SKM-1 (cell line): ENCODE measurements at regions not wholly inside any gene's neighbourhood (a gene's known extent, or its start where the extent isn't known, plus 50 kb on each side); places are given as distances from the start of the nearest gene placed in this dataset.

Experiments used
- DNase-seq: peaks from one replicate; lab custom pipeline; 2025; ENCODE audit not compliant: unreplicated experiment; lab: John Stamatoyannopoulos, UW

DNA sequence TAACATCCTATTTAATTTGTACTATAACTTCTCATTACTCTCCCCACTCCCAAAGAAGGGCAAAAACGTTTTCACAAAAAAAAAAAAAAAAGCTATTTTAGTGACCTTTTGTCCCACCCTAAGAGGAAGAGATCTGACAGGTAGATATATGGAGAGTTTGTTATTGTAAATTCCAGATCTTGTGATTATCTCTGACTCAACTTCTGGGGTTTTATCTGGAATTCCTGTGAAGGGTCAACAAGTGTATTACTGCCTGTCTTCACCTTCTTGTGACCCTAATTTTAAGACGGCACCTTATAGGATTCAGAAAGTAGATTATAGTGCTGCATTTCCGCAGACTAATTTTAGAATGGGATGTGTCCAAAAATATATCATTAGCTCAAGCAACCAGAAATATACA, 205.9 kb upstream of the CDIN1 start:
- no peak for DNase-seq

DNA sequence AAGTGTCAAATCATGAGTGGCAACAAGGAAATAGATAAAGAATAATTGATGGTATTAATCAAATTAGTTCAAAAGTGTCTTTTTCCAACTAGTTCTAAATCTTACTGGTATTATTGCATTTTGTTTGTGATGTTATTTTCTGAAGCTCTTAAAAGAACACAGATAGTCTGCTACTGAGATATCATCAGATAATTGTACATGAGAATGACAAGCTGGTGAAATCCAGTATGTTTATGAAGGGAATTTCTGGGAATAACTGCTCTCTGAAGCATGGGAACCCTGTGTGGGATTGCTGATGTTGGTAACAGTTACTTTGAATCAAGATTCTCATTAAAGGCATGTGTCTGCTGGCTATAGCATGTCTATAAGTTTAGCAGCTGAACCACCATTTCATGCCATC, 190.3 kb upstream of the CDIN1 start:
- DNase-seq = no peak

DNA sequence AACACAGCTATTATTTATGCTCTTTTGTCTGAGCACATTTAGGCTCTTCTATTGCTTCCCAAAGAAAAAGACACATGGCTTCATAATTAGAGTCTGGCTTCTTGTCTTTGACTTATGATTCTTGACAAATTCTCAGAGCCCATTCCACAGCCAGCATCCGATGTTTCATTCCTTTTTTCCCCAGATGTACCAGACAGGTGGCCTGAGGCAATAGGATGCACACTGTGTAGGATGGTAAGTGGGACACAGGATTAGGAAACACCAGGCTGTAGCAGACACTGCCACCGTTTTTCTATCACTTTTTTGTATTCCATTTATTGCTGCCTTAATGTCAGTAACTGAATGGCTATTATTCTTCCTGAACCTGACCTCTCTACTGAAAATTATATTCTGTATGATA, 188.9 kb upstream of the CDIN1 start:
- DNase-seq = no peak

DNA sequence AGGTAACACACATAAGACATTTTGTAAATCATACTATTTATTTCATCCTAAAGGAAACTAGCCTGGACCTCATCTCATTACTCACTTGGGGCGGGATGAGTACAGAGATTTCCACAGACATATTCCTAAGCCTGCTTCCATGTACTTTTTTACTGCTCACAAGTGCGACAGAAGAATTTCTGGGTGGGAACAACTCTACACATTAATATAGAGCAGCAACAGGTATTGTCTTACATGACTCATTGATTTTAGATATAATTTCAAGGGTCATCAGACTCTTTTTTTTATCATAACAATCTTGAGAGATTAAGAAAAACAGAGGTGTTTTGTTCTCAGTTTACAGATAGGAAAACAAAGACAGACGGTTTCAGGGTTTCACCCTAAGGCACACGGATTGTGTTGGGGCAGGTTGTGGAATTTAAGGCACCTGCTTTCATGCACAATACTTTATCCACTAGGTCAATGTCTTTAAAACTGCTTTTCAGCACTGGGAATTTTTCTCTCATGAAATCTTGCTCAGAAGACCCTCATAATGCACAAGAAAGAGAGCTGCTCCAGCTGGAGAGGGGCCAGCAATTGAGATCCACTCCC, 186.7 kb upstream of the CDIN1 start:
- DNase-seq = no peak

DNA sequence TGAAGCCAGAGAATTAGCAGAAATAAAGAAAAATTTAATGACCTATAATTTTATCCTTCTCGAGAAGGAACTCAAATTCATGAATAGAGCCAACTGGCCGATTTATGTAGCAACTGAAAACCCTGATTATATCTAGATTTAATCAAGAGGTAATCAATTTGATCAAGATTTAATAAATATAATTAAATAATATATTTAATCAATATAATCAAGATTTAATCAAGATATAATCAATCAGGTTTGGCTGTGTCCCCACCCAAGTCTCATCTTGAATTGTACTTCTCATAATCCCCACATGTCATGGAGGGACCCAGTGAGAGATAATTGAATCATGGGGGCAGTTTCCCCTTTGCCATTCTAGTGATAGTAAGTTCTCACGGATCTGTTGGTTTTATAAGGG, 181.2 kb upstream of the CDIN1 start:
- DNase-seq = no peak

DNA sequence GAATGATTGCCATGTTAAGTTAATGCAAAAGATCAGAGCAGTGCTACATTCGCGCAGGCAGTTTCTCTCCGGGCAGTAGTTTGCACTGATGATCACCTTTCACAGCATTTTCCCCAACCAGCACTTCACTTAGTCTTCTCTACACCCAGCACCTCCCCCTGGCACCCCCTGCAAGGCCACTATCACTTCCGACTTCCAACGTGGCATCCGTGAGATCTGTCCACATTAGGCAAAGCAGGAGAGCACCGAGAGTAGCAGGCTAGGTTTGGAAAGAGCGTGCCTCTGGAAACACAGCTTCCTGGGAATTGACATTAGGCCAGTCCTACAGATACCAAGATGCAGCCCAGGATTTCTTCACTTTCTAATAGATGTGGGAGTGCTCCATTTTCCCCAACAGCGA, 180.2 kb upstream of the CDIN1 start:
- DNase-seq = no peak

DNA sequence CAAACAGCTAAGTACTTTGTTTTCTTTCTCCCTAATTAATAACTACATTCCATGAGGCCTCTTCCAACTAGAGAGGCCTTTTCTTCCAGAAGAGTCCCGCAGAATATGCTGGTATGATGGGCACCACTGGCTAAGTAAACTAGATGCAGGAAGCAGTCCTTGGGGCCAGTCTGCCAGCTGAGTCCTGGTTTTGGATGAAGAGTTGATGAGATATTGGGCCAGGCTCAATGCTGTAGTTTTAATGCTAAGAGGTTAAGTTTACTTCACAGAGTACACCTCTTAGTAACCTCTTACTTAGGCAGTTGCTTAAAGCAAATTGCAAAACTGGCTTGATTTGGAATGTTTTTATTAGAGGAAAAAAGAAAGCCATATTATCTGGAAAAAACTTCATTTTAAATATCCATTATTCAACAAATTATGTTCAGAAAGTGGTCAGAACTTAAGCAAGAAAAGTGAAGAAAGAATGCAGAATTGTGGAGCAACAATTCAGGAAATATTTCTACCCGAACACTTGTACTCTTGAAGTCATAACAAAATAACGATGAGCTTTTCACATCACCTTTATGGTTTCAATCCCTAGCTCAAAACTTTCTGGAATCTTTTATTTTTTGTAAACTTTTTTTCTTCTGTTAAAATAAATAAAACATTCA, 178.4 kb upstream of the CDIN1 start:
- DNase-seq = no peak

DNA sequence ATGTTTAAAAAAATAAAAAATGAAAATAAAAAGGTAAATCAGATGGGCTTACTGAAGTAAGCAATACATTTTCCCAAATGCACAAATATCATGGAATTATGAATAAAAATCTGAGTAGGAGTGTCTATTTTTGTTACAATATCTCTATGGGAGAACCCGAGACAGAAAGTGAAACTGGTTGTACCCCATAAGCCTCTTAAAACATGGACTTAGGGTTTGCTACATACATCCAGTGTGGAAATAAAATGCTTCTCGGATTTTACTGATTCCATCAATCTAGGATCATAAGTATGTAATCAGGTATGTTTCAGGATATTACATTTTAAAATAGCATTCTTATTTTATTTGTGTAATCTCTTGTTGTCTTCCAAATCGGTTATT, 177.8 kb upstream of the CDIN1 start:
- DNase-seq = no peak

DNA sequence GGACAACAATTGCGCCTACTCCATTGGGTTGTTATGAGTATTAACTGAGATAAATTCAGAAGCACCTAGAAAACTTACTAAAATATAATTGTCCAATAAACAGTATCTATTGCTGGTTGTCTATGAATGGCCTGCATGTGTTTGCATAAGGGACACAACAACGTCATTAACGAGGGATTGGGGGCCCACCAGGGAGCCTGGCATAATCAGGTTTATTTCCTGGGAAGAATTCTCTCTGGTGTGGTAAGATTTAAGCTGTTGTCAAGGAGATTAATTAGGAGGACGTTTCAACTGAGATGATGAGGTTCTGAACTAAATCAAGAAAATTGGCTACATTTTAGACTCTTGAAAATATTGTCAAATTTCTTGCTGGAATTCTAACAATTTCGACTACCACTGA, 176.1 kb upstream of the CDIN1 start:
- no peak for DNase-seq

DNA sequence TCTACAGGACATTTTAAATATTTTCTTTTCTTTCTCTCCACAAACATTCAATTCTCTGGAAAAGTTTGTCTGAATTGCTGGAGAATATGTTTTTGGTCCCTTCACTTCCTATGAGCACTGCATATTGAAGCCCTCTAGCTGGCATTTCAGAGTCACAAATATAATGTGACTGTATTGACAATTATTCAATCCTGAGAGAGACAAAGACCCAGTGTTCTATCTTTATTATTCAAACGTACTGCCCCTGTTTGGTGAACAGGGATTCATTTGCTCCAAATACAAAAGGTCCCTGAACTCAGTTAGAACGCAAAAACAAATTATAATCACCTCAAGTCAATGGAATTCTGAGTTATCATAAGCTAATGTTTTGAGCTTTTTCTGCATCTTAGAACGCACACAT, 173.1 kb upstream of the CDIN1 start:
- DNase-seq = no peak

DNA sequence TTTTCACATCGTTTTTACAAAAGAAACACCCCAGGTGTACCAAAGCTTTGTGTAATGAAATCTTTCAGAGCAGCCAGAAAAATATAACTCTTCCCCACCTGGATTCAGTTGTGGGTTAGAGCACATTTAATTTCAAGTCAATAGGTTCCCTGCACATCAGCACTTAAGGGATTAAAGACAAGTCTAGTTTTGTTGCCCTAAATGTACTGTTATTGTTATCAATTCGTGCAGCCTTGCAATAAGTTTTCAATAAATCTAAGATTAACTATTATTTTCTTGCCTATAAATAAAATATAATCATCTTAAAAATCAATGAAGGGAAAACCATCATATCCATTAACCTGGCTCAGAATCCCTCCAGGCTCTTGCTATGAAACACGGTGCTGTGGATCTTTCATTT, 172.5 kb upstream of the CDIN1 start:
- DNase-seq = no peak

DNA sequence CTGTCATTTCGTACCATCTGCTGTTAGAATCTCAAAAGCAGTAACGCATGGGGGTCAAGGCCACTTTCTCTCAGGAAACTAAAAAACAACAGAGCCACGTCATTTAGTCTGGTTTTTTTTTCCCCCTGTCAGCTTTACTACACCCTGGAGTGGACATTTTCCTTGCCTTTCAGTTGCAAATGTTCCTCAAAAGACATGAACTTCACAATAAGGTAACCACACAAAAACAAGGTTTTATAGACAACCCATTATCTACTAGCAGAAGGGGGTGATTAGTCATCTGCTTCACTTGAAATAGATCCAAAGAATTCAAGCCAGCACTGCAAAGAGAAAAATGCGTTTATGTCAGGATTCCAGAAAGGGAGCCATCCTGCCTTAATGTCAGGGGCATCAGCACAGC, 171.8 kb upstream of the CDIN1 start:
- DNase-seq = no peak

DNA sequence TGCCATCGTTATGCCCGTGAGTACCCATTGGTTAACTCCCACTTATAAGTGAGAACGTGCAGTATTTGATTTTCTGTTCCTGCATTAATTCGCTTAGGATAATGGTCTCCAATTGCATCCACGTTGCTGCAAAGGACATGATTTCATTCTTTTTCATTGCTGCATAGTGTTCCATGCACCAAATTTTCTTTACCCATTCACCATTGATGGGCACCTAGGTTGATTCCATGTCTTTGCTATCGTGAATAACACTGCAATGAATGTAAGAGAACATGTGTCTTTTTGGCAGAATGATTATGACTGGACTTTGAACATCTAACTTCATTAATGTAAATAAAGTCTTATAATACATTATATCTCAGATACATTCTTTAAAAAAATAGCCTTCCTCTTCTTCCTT, 169.6 kb upstream of the CDIN1 start:
- DNase-seq = no peak

DNA sequence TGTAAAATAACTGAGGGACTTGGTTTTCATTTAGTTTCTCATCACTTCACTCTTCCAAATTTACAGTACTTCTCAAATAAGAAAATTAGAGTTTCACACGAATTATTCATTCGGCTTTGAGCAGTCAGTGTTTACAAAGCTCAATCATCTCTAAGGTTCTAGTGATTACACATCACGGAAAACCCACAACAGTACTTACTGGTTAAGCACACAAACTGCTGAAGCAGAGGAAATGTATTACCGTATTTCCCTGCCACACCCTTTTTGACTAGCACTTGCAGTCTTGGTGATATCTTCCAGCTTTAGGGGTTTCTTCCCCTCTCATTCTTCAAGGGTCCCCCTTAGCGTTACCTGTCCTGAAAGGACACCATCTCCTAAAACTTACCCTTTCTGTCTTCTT, 164.8 kb upstream of the CDIN1 start:
- no peak for DNase-seq

DNA sequence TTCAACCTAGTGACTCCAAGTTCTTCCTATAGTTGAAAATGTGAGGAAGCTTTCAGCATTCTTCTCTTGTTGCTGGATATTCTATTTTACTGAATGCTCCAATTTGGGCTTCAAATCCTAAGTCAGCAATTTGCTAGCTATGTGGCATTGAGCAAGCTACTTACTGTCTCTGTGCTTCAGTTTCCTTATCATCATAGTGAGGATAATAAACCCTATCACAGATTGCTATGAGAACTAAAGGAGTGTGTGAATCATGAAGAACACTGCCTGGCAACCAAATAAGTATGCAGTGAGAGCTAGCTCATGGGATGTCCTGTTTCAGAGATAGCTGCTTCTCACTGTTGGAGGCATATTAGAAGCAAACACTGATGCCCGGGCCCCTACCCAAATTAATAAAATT, 163.8 kb upstream of the CDIN1 start:
- no peak for DNase-seq

DNA sequence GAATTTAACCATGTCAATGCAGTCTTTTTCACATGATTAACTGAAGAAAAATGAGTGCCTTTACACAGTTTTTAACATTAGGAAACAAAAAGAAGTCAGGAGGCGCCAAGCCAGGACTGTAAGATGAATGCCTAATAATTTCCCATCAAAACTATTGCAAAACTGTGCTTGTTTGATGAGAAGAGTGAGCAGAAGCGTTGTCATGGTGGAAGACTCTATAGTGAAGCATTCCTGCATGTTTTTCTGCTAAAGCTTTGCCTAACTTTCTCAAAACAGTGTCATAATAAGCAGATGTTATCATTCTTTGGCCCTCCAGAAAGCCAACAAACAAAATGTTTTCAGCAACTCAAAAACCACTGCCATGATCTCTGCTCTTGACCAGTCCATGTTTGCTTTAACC, 156.8 kb upstream of the CDIN1 start:
- no peak for DNase-seq

DNA sequence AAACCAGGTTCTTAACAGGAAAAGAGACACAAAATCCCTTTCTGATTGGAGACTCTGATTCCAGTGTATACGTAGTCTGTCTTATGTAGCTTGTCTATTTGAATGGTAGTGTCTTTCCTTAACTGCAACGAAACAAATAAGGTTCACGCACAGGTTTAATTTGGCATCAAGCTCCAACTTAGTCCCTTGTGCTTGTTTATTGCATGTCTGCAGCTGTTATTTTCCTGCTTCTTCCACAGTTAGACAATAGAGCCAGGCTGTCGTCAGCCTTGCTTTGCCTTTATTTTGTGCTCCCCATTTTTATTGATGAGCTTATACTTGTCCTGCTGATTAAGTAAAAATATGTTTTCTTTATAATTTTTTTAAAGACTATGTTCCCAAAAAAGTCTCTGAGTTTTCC, 152.7 kb upstream of the CDIN1 start:
- no peak for DNase-seq

DNA sequence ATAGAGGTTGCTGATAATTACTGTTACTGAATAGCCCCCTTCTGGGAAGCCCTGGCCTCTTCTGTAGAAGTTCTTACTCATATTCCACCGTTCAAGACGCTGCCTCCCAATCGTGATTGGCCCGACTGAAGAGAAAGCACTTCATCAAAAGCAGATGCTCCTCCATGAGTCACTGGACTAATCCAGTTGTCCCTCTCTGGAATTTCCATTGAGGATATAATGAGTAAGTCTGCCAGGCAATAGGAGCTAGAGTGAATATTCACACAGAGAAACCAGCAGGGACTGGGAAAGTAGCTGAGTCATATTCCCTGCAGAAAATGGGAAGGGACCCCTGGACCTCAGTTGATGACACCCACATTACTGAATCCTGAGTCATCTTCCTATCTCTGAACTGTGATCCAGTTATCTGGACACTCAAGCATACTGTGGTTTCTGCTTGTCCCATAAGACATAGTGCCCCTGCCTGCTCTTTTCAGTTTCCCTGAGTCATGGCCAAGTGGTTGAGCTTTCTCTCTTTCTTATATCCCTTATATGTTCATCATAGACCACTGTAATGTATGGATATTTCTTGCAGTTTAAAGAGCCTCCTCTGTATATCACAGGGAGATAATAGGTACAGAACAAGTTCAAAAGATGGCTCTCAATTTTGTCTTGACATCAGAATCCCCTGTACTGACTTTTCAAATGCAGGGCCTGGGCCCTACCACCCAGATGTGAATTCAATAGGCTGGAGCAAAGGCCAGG, 151.2 kb upstream of the CDIN1 start:
- DNase-seq = no peak

DNA sequence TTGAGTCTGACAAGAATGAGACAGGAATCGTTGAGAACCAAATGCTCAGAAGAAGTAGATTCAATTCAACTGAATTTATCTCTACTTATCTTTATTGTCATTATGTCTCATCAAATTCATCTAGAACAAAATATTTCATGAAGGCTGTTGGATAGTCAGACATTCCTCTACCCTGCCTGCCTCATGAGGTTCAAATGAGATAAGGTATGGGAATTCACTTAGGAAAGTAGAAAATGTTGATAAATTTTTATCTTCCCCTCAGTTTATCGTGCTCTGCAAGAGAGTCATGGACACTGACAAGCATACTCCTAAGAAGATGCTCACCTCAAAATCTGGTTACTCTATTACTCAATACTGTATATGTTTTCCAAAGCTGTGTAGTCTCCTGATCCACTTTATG, 149.7 kb upstream of the CDIN1 start:
- no peak for DNase-seq

DNA sequence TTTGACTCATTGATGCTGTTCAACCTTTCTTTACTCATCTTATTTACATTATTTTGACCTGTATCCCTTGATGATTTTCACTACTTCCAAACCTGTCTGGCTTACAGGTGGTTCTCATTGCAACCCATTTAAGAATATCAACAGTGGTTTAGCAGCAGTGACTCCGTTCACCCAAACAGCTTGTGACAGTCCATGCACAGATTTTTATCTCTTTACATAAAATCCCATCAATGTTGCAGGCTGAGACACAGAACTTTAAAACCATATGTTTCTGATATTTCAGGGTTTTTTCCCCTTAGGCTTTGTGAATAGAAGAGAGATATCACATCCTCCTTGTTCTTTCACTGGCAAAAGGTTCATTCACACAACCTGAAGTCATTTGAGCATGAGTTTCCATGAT, 149.1 kb upstream of the CDIN1 start:
- no peak for DNase-seq

DNA sequence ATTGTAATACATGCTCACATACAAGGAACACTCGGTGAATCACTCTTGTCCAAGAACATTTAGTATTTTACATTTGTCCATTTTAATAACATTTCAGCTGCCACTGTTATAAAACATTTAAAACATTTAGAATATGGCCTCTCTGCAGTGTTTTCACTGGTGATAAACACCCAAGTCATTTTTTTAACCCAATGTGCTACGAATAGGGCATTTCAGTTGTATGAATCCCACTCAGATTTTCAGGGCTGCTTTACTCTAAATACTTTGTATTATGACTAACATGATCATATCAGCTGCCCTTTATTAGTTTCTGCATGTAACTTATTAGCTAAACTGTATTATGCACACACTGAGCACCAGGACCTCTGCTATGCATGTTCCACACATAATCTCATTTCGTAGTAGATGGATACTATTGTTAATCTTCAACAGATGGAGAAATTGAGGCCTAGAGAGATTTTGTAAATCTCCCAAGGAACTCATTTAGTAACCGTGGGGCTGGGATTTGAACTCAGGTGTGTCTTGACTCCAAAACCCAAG, 148.6 kb upstream of the CDIN1 start:
- no peak for DNase-seq

DNA sequence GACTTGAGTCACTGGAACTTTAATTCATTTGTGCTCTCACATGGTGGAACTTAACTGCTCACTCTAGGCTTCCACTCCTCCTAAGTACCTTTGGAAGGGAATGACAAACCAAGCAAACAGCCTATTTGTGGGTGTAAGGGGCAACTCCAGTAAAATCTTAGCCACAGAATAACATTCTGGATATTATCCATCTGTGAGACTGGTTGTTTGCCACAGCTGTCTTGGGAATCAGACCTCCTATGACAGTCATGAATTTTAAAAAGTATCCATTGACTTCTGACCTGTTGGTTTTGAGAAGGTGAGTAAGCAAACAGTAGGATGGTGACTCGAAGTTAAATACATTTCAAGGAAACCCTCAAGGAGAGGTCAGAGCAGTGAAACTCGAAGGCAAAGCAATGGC, 147.3 kb upstream of the CDIN1 start:
- no peak for DNase-seq

DNA sequence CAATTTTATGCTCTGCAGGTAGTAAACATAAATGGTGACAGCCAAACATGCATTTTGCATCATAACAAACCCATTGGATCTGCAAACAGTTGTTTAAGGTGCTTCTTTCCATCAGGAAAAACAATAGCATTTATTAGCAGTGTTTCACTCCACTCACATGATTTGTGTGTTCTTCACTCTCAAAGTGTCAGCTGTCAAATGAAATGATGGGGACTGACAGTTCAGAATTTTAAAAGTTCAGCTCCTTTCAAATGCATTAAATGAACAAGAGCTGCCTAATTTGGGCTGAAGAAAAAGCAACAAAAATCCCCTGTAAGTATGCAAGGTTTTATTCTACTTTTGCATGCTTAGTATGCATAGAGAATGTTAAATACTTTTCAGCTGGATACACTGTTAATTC, 145.2 kb upstream of the CDIN1 start:
- DNase-seq = no peak
